PC-9 (cell line): ENCODE measurements at regions not wholly inside any gene's neighbourhood (a gene's known extent, or its start where the extent isn't known, plus 50 kb on each side); places are given as distances from the start of the nearest gene placed in this dataset.

Experiments
- BruUV-seq: library from RNA; stranded (reverse); fragments of 400-500 nt; replicated peaks from 2 replicates; lab custom pipeline; 2021; lab: Mats Ljungman, UMichigan
- CTCF ChIA-PET: fragments of 300-600 bp; sonication (Branson Sonifier 250); formaldehyde crosslinking; loops from one replicate; lab custom pipeline; 2022; ENCODE audit warnings: antibody characterized with exemption; lab: Charles Lee
- POLR2A ChIA-PET: fragments of 300-600 bp; sonication (Branson Sonifier 250); formaldehyde crosslinking; loops from one replicate; lab custom pipeline; 2022; ENCODE audit warnings: antibody characterized with exemption; ENCODE audit not compliant: unreplicated experiment; lab: Charles Lee
- DNase-seq, 2 experiments: peaks; one replicate each; pipeline versions ENCODE4 v3.0.0 to v3.0.0-alpha.2; 2015 to 2022; ENCODE audit warnings: mixed read lengths in 1 of 2
- H2AFZ ChIP-seq: fragments of 200-600 bp; sonication (generic); 2 replicates; pipeline ENCODE4 v1.8.1; 2017; ENCODE audit warnings: antibody characterized with exemption
- H3F3A ChIP-seq: fragments of 200-600 bp; sonication (generic); 2 replicates; pipeline ENCODE4 v1.8.1; 2017; ENCODE audit warnings: antibody characterized with exemption, mild to moderate bottlenecking, low read depth; ENCODE audit not compliant: insufficient read depth
- H3K27ac ChIP-seq: fragments of 200-600 bp; sonication (generic); 2 replicates; pipeline ENCODE4 v1.6.1; 2016; ENCODE audit warnings: mixed run types
- H3K27me3 ChIP-seq: fragments of 200-600 bp; sonication (generic); 2 replicates; pipeline ENCODE4 v1.6.1; 2016; ENCODE audit warnings: low read depth, mixed run types; ENCODE audit not compliant: insufficient read depth
- H3K36me3 ChIP-seq: fragments of 200-600 bp; sonication (generic); 2 replicates; pipeline ENCODE4 v1.6.1; 2016; ENCODE audit warnings: low read depth, mixed run types
- H3K4me1 ChIP-seq: fragments of 200-600 bp; sonication (generic); replicated peaks from 2 replicates; pipeline ENCODE4 v1.6.1; 2016; ENCODE audit warnings: mixed run types; ENCODE audit not compliant: insufficient read depth
- H3K4me2 ChIP-seq: fragments of 200-600 bp; sonication (generic); 2 replicates; pipeline ENCODE4 v1.6.1; 2017; ENCODE audit warnings: mixed run types
- H3K4me3 ChIP-seq: fragments of 200-600 bp; sonication (generic); 2 replicates; pipeline ENCODE4 v1.6.1; 2016; ENCODE audit warnings: mixed run types
- H3K79me2 ChIP-seq: fragments of 200-600 bp; sonication (generic); 2 replicates; pipeline ENCODE4 v1.6.1; 2017; ENCODE audit warnings: low read depth, mixed run types
- H3K9me2 ChIP-seq: fragments of 200-600 bp; sonication (generic); 2 replicates; pipeline ENCODE4 v1.8.1; 2017; ENCODE audit warnings: mild to moderate bottlenecking; ENCODE audit not compliant: insufficient read depth
- H3K9me3 ChIP-seq: fragments of 200-600 bp; sonication (generic); 2 replicates; pipeline ENCODE4 v1.8.1; 2016; ENCODE audit warnings: low read depth; ENCODE audit not compliant: insufficient read depth
- H4K20me1 ChIP-seq: fragments of 200-600 bp; sonication (generic); 2 replicates; pipeline ENCODE4 v1.8.1; 2017; ENCODE audit not compliant: insufficient read depth
- EZH2 ChIP-seq: fragments of 200-600 bp; sonication (generic); IDR thresholded peaks from 2 replicates; pipeline ENCODE4 v1.8.0; 2017; ENCODE audit warnings: antibody characterized with exemption, low read depth
- intact Hi-C: fragments of 100-400 bp; cut with micrococcal nuclease; formaldehyde crosslinking; loops from one replicate; pipeline ENCODE4 v1.10.0; 2022; ENCODE audit not compliant: unreplicated experiment
- TF ChIP-seq, protein P1 (sequence below): fragments of 200-600 bp; sonication (generic); conservative IDR thresholded peaks from 2 replicates; pipeline ENCODE4 v1.6.1; 2017; ENCODE audit warnings: mixed run types, antibody characterized with exemption, mild to moderate bottlenecking, moderate library complexity

DNA sequence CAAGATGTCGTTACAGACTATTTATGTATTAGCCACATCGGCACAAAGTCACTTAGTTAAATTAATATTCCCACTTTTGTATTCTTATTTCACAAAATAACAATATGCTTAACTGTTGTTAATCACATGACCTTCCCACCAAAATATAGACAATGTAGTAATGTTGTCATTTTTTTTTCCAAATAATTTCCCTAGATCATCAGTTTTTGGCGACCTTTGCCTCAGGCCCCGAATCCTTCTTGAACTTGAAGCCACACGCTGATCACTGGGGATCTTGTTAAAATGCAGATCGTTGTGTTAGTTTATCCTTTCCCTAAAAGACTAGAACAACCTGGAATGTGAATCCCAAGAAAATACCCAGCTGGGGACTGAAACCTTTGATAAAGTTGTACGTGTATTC is 497.6 kb downstream of the SUCLG1 start:
- Histone ChIP-seq H3F3A (no peaks in the 10 kb centered on the region), H3K4me2 (no peak overlapping the region), H3K27ac (no peak overlapping the region), H3K4me3 (no peak overlapping the region), H4K20me1 (no peaks in the 10 kb centered on the region), H3K36me3 (no peaks in the 10 kb centered on the region), H3K27me3 (no peaks in the 10 kb centered on the region), H3K4me1 (no peaks in the 10 kb centered on the region), H3K79me2 (no peaks in the 10 kb centered on the region), H3K9me3 (no peaks in the 10 kb centered on the region), H3K9me2 (no peaks in the 10 kb centered on the region), H2AFZ (no peak overlapping the region)
- ChIA-PET POLR2A (no interaction called here), CTCF (no interaction called here)
- BruUV-seq = no TSS peak
- TF ChIP-seq, protein P1, sequence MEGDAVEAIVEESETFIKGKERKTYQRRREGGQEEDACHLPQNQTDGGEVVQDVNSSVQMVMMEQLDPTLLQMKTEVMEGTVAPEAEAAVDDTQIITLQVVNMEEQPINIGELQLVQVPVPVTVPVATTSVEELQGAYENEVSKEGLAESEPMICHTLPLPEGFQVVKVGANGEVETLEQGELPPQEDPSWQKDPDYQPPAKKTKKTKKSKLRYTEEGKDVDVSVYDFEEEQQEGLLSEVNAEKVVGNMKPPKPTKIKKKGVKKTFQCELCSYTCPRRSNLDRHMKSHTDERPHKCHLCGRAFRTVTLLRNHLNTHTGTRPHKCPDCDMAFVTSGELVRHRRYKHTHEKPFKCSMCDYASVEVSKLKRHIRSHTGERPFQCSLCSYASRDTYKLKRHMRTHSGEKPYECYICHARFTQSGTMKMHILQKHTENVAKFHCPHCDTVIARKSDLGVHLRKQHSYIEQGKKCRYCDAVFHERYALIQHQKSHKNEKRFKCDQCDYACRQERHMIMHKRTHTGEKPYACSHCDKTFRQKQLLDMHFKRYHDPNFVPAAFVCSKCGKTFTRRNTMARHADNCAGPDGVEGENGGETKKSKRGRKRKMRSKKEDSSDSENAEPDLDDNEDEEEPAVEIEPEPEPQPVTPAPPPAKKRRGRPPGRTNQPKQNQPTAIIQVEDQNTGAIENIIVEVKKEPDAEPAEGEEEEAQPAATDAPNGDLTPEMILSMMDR = no peak
- TF ChIP-seq EZH2 = no peak
- intact Hi-C loops = no loop called here
- DNase-seq = no peak

- H3K4me2 ChIP-seq = no peak overlapping the region
- H3K4me3 ChIP-seq = no peak overlapping the region
- DNase-seq = no peak
- no peaks in the 10 kb centered on the region for H4K20me1 ChIP-seq
- H3K9me3 ChIP-seq = no peaks in the 10 kb centered on the region
- H3K9me2 ChIP-seq = no peaks in the 10 kb centered on the region
- H3K79me2 ChIP-seq = no peaks in the 10 kb centered on the region
- no peak for TF ChIP-seq EZH2
- TF ChIP-seq, protein P1 = no peak
- H3K27me3 ChIP-seq = no peaks in the 10 kb centered on the region
- ChIA-PET POLR2A (no interaction called here), CTCF (no interaction called here)
- H3F3A ChIP-seq = no peaks in the 10 kb centered on the region
- no peaks in the 10 kb centered on the region for H3K4me1 ChIP-seq
- BruUV-seq = no TSS peak
- intact Hi-C loops = no loop called here
- no peak overlapping the region for H3K27ac ChIP-seq
- no peak overlapping the region for H2AFZ ChIP-seq
- no peaks in the 10 kb centered on the region for H3K36me3 ChIP-seq
These were observed 498.7 kb downstream of the SUCLG1 start for GRCh38 chr2:83960371-83960770.

- no peaks in the 10 kb centered on the region for H3K4me1 ChIP-seq
- no peaks in the 10 kb centered on the region for H3K27me3 ChIP-seq
- H3K9me3 ChIP-seq = no peaks in the 10 kb centered on the region
- no peaks in the 10 kb centered on the region for H3K36me3 ChIP-seq
- no peak for TF ChIP-seq EZH2
- TF ChIP-seq, protein P1 = no peak
- H4K20me1 ChIP-seq = no peaks in the 10 kb centered on the region
- no peaks in the 10 kb centered on the region for H3K79me2 ChIP-seq
- H2AFZ ChIP-seq = no peak overlapping the region
- H3K9me2 ChIP-seq = no peaks in the 10 kb centered on the region
- no TSS peak for BruUV-seq
- no peak overlapping the region for H3K4me3 ChIP-seq
- intact Hi-C loops = no loop called here
- no peak overlapping the region for H3K4me2 ChIP-seq
- no peak overlapping the region for H3K27ac ChIP-seq
- no peak for DNase-seq
- ChIA-PET POLR2A (no interaction called here), CTCF (no interaction called here)
- no peaks in the 10 kb centered on the region for H3F3A ChIP-seq
These were observed 499.8 kb downstream of the SUCLG1 start for GRCh38 chr2:83959266-83959665.
